ENCODE measurements at regions not wholly inside any gene's neighbourhood (a gene's known extent, or its start where the extent isn't known, plus 50 kb on each side); places are given as distances from the start of the nearest gene placed in this dataset.
"Not testable (repeated sequence)": the region's sequence is repeated elsewhere in the genome, so short reads cannot be mapped to it uniquely, and the experiment has no call there.

- not testable (repeated sequence) for TF ChIP-seq POLR2AphosphoS5 (IDR thresholded peaks at IDR 0.05; ENCODE audit: borderline replicate concordance, low read depth, low read length); EZH2 (IDR thresholded peaks at IDR 0.05)
Observed at GRCh38 chr4:120256112-120256775, 189.6 kb upstream of the MAD2L1 start.
